NCI-H510A (cell line): ENCODE measurements at regions not wholly inside any gene's neighbourhood (a gene's known extent, or its start where the extent isn't known, plus 50 kb on each side); places are given as distances from the start of the nearest gene placed in this dataset.
"Not testable (repeated sequence)": the region's sequence is repeated elsewhere in the genome, so short reads cannot be mapped to it uniquely, and the experiment has no call there.

ENCODE experiments used
- DNase-seq: peaks from one replicate; lab custom pipeline; 2025; lab: John Stamatoyannopoulos, UW

- DNase-seq: no peak
Measured at GRCh38 chr6:84581494-84582259, 182.7 kb downstream of the TBX18 start.

- no peak for DNase-seq
Measured at GRCh38 chr6:84579404-84579803, 185.0 kb downstream of the TBX18 start.

DNA sequence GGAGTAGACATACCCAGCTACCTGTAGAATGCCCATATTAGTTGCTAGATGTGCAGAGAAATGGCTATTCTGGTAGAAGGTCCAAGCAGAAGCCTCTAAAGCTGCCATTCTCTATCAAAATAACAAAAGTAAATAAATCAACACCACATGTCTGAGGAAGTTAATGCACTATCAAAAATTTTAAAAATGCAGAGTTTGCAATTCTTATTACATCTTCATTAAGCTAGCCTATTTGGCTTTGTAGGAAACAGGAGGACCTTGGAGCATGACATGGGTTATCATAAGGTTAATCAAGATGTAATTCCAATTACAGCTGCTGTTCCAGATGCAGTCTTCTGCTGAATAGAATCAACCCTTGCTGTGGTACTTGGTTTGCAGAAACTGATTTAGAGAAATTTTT lies 188.4 kb downstream of the TBX18 start:
- DNase-seq: no peak

- no peak for DNase-seq
Measured at GRCh38 chr6:84575264-84575663, 189.1 kb downstream of the TBX18 start.

- DNase-seq: no peak
Measured at GRCh38 chr6:84569882-84570281, 194.5 kb downstream of the TBX18 start.

DNA sequence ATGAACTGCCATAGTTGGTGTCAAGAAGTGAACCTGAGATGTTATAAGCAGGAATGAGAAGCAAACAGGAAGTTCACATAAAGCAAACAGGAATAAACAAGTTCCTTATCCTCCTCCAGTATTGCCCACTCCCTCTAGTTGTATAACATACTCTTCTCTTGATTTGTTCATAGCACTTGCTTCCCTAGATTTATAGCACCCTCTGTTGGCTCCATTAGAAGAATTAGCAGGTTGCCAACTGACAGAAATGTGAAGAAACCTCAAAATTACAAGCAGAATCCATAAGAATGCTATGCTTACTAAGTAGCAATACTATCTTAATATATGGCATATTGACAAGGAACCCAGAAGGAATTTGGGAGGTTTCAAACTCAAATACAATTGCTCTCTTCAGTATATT lies 195.4 kb downstream of the TBX18 start:
- DNase-seq: no peak

GRCh38 chr6:84565718-84566117 lies 198.7 kb downstream of the TBX18 start:
- not testable (repeated sequence) for DNase-seq

GRCh38 chr6:84560436-84561390 lies 203.7 kb downstream of the TBX18 start:
- DNase-seq: no peak

- no peak for DNase-seq
Measured at GRCh38 chr6:84556541-84557335, 207.7 kb downstream of the TBX18 start.

DNA sequence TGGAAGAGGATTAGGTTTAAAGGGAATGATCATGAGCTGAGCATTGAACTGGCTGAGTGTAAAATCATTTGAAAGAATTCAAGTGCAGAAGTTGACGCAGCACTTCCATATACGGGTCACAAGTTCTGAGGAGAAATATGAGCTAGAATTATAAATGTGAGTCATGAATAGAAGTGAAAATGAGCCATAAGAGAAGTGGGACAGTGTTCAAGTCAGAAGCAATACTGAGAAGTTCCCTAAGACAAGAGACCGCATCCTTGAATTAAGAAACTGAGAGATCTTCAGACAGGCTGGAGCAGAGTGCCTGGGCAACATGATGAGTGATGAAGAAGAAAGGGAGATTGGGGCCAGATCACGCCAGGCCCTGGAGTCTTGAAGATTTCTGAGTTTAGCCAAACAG lies 209.7 kb downstream of the TBX18 start:
- DNase-seq: no peak

DNA sequence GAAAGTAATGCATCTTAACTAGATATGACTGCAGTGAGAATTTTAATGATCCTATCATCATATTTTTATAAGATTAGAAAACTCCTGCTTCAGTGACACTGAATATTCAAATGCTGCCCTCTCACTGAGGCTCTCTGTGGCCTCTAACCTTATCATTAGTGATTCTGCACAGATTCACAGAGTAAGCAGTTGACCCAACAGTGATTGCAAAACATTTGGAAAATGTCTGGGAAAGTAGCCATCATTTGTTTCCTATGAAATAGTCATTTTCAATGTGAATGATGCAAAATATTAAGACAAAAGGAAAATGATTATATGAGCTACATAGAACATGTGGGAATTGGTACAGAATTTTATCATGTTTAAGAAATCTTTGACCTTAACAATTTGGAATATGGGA lies 210.3 kb downstream of the TBX18 start:
- no peak for DNase-seq

- no peak for DNase-seq
Measured at GRCh38 chr6:84553527-84553926, 210.9 kb downstream of the TBX18 start.

GRCh38 chr6:84551797-84552196 lies 212.6 kb downstream of the TBX18 start:
- DNase-seq: no peak

GRCh38 chr6:84549917-84550316 lies 214.5 kb downstream of the TBX18 start:
- DNase-seq: no peak

- no peak for DNase-seq
Measured at GRCh38 chr6:84547341-84547801, 217.0 kb downstream of the TBX18 start.

- no peak for DNase-seq
Measured at GRCh38 chr6:84546427-84546914, 217.9 kb downstream of the TBX18 start.

GRCh38 chr6:84539122-84539856 lies 225.1 kb downstream of the TBX18 start:
- no peak for DNase-seq

DNA sequence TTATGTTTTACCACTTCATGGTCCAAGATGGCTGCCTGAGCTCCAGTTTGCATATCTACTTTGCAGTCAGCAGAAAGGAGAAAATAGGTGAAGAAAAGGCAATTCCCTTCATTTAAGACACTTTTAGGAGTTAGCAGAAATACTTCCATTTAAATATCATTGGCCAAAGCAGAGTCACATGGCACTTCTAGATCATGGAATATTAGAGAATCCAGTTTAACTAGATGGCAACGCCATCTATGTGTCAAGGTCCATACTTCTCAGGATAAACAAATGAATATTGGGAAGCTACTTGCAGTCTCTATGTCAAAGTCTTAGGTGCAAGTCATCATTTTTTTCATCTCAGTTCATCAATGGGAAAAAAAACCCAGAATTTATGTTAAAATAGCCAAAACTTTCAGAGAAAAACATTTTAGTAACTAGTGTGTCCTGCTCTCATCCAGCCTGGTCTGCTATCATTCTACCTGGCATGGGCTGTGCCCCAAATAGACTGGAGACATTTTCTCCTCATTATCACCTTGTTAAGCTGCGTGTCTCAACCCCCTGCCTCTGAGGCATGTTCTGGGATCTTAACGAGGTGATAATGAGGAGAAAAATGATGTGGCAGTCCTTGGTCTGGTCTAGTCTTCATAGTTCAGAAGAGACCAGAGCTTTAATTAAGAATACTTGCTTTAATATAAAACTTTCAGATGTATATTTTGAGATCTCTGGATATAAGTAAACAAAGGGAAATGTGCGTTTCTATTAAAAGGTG lies 227.3 kb downstream of the TBX18 start:
- no peak for DNase-seq

- DNase-seq: no peak
Measured at GRCh38 chr6:84528201-84528600, 236.2 kb downstream of the TBX18 start.

DNA sequence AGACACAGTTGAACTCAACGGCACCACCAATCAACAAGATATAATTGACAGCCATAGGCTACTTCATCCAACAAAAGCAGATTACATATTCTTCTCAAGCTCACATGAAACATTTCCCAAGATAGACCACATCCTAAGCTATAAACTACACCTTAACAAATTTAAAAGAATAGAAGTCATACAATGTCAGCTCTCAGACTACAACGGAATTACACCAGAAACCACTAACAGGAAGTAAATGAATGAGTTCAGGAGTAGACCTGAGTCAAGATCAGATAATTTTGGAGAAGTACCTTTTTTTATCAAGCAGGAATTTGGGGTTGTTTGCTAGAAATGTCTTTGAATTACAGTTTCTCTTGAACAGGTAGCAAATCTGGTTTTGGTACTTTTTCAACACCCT lies 237.8 kb downstream of the TBX18 start:
- DNase-seq: no peak

DNA sequence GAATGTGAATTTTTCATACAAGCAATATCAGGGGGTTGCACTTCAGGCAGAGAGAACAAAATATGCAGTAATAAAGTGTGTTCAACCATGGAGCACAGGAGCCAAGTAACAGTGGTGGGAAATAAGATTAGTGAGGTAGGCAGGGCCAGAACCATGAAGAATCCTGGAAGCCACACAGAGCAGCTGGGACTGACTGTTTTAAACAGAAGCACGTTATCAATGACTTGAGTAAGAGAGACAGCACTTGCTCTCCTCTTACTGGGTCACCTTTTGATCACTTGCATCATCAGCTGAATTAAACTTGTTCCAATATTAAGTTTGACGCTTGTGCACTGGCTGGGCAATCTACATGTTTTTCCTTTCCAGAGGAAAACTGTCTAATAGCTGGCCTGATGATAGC lies 238.5 kb downstream of the TBX18 start:
- no peak for DNase-seq
